HG02642 (cell line): ENCODE measurements at regions not wholly inside any gene's neighbourhood (a gene's known extent, or its start where the extent isn't known, plus 50 kb on each side); places are given as distances from the start of the nearest gene placed in this dataset.

Source experiments
- ATAC-seq: cut with Tn5 transposase; IDR thresholded peaks from one replicate; pipeline ENCODE4 v1.9.1; 2021; ENCODE audit warnings: mild to moderate bottlenecking; ENCODE audit not compliant: unreplicated experiment, poor library complexity

DNA sequence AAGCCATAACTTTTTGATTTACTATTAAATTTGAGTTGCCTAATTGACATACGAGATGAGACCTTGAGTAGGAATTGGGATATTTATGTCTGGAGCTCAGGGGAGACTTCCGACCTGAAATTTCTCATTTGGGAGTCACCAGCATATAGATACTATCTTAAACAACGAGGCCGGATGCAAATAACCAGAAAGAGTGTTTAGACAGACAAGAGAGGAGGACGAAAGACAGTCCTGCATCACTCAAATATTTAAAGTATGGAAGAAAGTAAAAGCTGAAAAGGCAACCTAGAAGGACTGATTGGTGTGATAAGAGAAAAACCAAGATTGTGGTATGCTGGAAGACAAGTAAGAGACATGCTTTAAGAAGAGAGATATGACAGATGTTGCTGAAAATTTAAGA is 675.0 kb upstream of the NUDT12 start:
- no peak for ATAC-seq

DNA sequence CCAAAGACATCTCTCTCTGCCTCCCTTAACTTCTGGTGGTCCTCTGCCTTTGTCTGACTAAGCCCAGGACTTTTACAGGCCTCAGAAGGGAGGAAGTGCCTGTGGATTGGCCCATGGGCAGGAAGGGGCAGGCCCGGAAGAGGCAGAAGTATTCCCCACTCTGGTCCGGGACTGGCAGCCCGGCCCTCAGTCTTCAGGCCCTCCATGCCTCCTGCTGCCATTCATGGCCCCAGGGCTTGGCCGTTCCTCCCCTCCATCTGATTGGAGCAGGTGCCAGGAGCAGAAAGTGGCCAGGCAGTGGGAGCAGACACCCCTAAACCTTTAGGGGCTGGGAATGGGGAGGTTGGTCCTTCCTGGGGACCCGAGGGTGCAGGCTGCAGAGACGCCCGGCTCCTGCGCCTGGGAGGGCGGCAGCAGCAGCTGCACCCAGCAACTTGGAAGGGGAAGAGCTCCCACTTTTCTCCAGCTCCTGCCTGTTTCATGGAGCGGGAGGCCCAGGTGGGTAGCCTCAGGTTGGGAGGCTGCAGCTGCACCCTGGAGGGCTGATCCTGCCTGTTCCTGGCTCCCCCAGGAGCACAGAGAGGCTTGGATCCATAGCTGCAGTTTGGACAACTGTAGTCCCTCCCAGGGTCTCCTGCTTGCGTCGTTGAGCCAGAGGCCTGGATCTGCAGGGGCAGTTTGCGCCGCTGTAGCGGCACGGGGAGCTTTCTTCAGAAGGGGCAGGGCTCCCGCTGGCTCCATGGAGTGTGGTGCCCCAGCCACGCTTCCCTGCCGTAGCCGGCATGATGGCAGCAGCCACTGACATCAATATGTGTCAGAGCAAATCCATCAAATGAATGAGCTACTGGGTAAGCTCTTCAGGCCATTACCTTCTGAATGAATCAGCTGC is 661.5 kb upstream of the NUDT12 start:
- ATAC-seq: no peak

- no peak for ATAC-seq
Measured at GRCh38 chr5:104218200-104218599, 655.6 kb upstream of the NUDT12 start.

GRCh38 chr5:104213216-104213615 is 650.6 kb upstream of the NUDT12 start:
- ATAC-seq: no peak

DNA sequence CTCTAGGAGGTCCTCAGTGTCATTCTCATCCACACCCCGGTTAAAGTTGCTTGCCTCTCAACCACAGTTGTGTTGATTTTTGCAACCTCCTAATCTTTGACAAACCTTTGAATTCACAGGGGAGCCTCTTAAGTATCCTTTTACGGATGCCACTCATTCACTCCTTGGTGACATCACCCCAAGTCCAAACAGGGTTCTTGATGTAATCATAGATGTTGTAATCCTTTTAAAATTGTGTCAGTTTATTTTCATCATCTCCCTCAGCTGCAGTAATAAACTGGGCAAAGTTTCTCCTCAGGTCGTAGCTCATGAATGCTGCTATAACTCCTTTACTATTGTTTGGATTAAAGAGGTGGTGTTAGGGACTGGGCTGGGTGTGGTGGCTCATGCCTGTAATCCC is 637.2 kb upstream of the NUDT12 start:
- no peak for ATAC-seq

DNA sequence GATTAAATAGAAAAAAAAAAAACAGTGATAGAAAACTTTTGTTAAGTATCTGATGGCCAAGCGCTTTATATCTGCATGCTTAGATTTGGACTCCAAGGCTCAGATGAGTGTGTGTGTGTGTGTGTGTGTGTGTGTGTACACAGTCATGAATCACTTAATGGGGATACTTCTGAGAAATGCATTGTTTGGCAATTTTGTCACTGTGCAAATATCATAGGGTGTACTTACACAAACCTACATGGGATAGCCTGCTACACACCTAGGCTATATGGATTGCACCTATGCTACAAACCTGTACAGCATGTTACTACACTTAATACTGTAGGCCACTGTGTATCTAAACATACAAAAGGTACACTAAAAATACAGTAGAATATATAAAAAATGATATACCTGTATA is 635.6 kb upstream of the NUDT12 start:
- ATAC-seq: no peak

DNA sequence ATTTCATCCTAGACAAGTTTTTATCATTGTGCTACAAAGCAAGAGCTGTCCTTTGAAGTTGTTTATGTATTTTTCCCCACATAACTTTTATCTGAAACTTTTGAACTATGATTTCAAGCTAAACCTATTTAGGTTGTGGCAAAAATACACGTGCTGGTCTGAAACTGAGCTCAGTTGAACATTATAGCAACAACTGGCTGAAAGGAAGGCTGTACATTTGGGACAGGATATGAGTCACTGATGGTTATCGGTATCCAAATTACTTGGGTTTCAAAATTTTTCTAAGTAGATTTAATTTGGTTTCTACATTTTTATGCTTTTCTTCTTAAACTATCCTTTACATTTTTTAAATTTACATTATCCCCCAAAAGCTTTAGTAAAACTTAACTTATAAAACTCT is 627.3 kb upstream of the NUDT12 start:
- ATAC-seq: no peak

- ATAC-seq: no peak
Measured at GRCh38 chr5:104189031-104189430, 626.4 kb upstream of the NUDT12 start.

GRCh38 chr5:104187656-104188055 is 625.1 kb upstream of the NUDT12 start:
- ATAC-seq: no peak

GRCh38 chr5:104186510-104186909 is 623.9 kb upstream of the NUDT12 start:
- ATAC-seq: no peak

GRCh38 chr5:104186100-104186499 is 623.5 kb upstream of the NUDT12 start:
- ATAC-seq: no peak

- no peak for ATAC-seq
Measured at GRCh38 chr5:104184264-104184663, 621.7 kb upstream of the NUDT12 start.

DNA sequence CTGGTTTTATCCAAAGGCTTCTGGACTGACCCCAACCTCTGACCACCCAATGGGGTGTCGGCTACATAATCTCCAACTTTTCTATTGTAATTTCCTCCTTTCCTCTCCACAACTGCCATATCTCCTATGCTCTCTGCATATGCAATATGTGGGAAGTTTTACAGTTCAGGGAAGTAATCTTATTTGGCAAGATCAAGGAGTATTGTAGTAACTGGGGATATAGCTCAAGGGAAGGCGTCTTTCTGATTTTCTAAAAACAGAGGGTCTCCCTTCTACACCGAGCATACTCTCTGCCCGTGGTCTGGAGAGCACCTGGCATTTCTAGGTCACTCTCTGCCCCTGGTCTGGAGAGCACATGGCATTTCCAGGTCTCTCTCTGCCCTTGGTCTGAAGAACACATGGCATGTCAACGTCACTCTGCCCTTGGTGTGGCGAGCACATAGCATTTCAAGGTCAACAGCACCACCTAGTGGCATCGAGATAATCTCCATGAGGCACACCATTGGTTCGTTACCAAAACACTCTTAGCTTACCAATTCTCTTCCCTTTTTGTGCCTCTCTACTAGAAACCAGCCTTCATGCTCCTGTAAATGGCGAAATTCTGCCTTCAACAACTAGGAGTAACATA is 616.4 kb upstream of the NUDT12 start:
- peak; percentile 86 for ATAC-seq

GRCh38 chr5:104178066-104178465 is 615.5 kb upstream of the NUDT12 start:
- no peak for ATAC-seq

GRCh38 chr5:104177651-104178050 is 615.1 kb upstream of the NUDT12 start:
- ATAC-seq: no peak

DNA sequence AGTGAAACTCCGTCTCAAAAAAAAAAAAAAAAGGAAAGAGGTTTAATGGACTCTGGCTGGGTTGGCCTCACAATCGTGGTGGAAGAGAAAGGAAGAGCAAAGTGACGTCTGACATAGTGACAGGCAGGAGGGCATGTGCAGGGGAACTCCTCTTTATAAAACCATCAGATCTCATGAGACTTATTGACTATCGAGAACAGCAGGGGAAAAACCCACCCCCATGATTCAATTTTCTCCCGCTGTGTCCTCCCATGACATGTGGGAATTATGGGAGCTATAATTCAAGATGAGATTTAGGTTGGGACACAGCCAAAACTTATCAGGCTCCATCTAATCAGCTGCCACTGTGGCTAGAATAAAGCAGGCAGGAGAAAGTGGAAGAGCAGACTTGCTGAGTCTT is 610.4 kb upstream of the NUDT12 start:
- no peak for ATAC-seq

DNA sequence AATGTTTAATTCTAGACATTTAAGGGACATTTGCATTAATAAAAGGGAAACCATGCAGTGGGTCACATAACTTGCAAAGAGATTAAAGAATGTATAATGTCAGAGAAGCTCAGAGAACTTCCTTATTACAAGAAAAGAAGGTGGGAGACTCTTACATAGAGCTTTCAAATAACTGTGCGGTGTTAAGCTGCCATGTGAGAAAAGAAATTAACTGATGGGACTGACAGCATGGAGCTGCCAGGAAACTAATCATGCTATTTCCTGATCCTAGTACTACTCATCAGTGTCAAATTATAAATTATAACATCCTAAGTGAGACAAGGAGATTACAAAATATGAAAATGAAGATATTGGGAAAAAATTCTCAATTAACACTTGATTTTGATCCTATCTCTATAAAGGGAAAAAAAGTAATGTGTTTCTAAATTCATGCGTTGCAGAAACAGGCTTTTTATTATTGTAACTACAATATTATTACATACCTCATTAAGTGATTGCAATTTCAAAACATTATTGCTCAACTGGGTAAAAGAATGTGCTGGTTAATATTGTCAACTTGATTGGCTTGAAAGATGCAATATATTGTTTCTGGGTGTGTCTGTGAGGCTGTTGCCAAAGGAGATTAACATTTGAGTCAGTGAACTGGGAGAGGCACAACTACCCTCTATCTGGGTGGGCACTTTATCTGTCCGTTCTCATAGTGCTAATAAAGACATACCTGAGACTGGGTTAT is 609.5 kb upstream of the NUDT12 start:
- ATAC-seq: no peak

- ATAC-seq: no peak
Measured at GRCh38 chr5:104170926-104171325, 608.3 kb upstream of the NUDT12 start.

- no peak for ATAC-seq
Measured at GRCh38 chr5:104146652-104147051, 584.1 kb upstream of the NUDT12 start.

- ATAC-seq: no peak
Measured at GRCh38 chr5:104139840-104140239, 577.3 kb upstream of the NUDT12 start.

- no peak for ATAC-seq
Measured at GRCh38 chr5:104130320-104130719, 567.7 kb upstream of the NUDT12 start.
